GM19452 (cell line): ENCODE measurements at regions not wholly inside any gene's neighbourhood (a gene's known extent, or its start where the extent isn't known, plus 50 kb on each side); places are given as distances from the start of the nearest gene placed in this dataset.

Experiments used
- ATAC-seq: cut with Tn5 transposase; IDR thresholded peaks from one replicate; pipeline ENCODE4 v1.9.1; 2021; ENCODE audit not compliant: unreplicated experiment

DNA sequence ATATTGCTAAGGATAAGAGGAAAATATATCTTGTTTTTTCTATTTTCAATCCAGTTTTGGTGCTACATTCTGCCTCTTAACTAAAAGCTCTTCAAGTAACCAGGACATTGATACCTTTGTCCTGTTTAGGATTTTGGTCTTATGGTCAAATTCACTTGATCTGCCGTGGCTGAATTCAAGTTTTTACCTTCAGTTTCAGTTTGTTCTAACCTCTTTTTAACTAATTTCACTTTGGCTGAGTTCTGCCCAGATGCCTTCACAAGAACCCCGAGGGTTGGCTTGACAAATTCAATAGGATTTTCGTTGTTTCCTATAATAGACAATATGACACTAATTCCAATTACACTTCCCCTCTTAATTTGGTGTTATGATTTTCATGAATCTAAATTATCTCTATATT, 84.5 kb upstream of the C1orf21 start:
- ATAC-seq, result no peak

DNA sequence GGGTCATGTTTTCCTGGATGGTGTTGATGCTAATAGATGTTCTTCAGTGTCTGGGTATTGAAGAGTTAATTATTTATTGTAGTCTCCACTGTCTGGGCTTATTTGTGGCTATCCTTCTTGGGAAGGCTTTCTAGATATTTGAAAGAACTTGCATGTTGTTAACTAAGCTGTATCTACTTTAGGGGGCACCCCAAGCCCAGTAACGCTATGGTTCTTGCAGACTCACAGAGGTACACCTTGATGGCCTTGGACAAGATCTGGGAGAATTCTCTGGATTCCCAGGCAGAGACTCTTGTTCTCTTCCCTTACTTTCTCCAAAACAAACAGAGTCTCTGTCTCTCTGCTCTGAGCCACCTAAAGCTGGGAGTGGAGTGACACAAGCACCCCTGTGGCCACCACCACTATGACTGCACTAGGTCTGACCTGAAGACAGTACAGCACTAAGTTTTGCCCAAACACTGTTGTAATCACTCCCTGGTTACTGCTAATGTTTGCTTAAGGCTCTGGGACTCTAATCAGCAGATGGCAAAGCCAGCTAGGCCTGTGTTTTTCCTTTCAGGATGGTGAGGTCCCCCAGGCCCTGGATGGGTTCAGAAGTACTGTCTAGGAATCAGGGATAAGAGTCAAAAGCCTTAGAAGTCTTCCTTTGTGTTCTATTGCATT, 76.5 kb upstream of the C1orf21 start:
- ATAC-seq, result no peak

DNA sequence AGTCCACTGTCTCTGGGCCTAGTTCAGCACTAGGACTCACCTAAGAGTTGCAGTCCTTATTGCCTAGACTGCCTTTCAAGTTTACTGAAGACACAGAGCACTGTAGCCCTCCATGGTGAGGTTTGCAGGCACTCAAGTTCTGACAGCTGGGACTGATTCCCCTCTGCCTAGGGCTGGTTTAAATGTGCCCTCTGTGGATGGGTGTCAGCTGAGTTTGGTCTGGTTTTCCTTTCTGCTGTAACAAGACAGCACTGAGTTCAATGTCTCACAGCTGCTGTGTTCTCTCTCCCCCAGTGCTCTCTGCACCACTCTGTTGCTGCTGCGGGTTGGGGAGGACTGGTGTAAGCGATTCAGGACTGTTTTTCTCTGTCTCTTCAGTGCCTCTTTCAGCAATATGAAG, 75.2 kb upstream of the C1orf21 start:
- no peak for ATAC-seq

DNA sequence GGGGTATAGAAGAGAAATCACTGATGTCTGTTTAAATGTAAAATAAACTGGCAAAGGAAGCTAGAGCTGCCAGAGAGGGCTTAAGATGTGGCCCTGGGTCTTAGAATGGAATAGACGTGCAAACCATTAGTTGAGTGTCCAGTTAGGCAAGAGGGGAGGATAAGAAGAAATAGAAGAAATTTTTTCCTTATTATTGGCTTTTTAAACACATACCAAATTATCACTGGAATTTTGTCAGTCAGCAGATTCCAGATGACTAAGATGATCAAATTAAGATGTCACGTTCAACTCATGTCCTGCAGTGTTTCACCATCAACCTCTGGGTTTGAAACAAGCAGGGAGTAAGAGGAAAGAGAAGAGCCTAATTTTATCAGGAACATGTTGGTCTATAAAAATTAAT, 71.6 kb upstream of the C1orf21 start:
- no peak for ATAC-seq

DNA sequence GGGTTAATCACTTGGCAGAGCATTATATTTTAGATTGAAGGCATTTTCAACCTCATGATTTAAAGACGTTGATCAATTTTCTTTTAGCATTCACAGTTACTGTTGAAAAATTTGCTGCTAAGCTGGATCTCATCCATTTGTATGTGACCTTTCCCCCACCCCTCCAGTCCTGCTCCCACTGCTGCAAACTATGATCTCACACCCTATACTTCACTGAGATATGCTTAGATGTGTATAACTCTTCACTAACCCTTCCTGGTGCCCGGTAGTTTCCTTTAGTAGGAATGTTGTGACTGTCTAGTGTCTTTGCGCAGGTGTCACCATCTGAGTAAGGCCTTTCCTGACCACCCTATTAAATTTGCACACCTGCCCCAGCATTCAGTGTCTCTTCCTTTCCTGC, 67.0 kb upstream of the C1orf21 start:
- no peak for ATAC-seq

DNA sequence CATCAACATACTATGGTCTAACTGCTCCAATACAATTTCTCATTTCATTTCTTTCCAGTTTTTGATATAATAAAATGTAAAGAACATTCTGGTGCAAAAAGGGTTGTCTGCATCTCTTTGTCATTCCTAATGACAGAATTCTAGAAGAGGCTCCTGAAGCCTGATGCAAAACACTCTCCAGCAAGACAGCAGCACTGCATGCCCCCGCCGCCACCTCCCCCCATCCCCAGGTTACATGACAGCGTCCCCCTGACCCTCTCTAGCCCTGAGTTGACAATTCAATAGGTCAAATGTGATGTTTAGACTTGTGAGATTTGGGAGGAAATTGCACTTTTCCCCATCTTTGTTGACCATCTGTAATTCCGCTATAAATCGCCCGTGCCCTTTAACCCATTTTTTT, 64.6 kb upstream of the C1orf21 start:
- ATAC-seq, result no peak

DNA sequence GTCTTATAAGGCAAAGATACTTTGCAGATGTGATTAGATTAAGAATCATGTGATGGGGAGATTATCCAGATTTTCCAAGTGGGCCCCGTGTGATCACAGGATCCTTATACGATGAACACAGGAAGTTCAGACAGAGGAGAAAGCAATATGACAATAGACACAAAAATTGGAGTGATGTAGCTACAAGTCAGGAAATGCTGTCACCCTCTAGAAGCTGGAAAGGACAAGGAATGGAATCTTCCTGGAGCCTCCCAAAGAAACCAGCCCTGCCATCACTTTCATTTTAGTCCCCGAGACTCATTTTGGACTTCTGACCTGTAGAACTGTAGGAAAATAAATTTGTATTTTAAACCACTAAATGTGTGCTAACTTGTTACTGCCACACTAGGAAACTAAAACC, 61.9 kb upstream of the C1orf21 start:
- ATAC-seq, result no peak

DNA sequence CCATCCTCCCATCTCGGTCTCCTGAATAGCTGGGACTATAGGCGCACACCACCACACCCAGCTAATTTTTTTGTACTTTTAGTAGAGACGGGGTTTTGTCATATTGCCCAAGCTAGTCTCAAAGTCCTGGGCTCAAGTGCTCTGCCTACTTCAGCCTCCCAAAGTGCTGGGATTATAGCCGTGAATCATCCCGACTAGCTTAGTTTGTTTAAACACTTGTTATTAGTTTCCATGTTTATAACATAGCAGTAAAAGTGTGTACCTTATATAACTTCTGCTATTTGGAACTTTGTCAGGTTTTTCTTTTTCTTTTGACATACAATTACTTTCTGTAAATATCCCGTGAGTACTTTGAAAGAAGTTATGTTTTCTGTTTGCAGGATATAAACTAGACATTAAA, 60.6 kb upstream of the C1orf21 start:
- ATAC-seq, result no peak

DNA sequence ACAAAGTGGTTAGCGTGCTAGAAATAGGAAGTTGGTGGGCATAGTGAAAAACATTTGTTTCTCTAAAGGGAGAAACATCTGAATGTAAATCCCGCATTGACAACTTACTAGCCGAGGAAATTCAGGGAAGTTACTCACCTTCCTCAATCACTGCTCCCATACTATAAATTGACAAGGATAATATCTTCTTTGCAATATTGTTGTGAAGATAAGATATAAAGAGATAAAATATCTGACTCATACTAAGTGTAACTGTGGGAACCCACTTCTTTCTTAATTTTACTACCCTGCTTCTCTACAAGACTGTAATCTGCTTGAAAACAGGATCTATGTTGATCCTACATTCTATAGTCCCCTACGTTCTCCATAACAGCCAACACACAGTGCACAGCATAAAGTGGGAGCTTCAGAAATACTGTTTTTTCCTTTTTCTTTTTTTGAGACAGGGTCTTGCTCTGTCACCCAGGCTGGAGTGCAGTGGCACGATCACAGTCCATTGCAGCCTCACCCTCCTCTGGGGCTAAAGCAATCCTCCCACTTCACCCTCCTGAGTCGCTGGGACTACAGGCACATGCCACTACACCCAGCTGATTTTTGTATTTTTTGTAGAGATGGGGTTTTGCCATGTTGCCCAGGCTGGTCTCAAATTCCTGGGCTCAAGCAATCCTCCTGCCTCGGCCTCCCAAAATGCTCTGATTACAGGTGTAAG, 57.4 kb upstream of the C1orf21 start:
- no peak for ATAC-seq

DNA sequence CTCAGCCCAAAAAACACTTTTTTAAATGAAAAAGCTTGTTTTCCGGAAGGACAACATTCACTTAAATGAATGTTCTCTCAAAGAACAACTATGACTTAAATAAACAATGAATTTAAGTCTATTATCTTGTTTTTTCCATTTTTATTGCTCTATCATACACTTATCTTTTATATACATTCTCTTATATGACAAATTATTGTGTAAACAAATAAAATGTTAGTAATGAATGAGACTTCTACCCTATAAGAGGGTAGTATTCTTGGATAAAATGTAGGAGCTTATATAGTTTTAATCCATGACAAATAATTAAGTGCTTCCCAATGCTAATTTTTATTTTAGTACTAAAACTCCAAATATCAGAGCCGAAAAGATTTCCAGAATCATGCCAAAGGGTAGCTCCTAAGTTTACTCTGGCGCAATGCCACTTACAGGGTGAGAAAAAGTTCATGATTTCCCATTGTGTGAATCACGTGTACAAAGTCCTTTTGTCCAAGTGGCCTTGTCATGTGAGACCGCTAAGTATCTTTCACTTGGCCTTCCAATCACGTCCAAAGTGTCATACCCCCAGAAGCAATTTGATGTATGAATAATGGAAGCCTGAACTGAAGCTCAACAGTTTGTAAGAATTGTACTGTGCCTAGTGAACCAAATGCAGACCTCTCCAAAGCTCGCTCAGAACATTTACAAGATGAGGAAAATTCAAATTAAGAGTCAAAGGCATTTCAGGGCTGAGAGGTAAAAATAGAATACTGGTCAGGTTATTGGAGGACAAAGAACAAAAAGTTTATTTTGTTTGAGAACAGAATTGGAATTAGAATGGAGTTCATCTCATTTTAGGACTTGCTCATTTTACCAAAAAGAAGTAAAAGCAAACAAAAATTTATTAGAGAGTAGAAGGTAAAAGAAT, 56.6 kb upstream of the C1orf21 start:
- no peak for ATAC-seq

DNA sequence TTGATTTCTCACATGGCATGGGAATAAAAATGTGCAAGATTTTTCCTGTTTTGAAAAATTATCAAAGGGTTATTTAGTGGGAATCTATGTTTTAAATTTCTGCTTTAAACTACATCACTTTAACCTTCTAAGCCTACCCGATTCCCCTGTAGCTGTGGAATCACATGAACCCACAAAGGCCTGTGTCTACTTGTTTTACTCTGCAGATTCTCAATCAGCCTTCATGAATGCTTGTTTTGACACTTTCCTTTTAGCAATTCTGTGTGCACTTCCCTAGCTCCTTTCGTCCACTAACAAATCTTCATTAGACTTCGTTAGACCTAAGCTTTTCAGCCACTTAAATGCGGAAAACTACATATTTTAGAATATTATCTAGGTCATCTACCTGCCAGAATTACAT, 56.0 kb upstream of the C1orf21 start:
- no peak for ATAC-seq
